ENCODE measurements at regions not wholly inside any gene's neighbourhood (a gene's known extent, or its start where the extent isn't known, plus 50 kb on each side); places are given as distances from the start of the nearest gene placed in this dataset.

GRCh38 chr3:177726807-177727206 lies 529.5 kb upstream of the TBL1XR1 start:
- no peak for DNase-seq

GRCh38 chr3:177729956-177730681 lies 532.8 kb upstream of the TBL1XR1 start:
- DNase-seq, result no peak

DNA sequence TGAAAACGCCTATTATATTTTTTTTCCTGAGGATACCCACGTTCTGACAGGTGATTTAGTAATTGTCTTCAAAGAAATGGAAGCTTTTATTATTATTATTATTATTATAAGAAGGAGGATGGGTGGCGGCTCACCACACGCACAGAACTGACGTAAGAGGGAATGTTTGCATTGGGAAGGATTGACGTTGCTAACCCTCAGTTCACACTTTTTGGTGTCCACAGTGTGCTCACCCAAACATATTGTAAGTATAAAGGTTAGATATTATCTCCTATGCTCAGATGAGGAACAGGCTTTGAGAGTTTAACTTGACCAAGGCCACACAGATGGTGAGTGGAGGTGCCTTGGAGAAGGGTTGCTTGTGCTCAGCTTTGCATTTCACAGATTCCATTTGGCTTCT lies 533.5 kb upstream of the TBL1XR1 start:
- DNase-seq, result no peak

GRCh38 chr3:177731644-177732268 lies 534.5 kb upstream of the TBL1XR1 start:
- no peak for DNase-seq

DNA sequence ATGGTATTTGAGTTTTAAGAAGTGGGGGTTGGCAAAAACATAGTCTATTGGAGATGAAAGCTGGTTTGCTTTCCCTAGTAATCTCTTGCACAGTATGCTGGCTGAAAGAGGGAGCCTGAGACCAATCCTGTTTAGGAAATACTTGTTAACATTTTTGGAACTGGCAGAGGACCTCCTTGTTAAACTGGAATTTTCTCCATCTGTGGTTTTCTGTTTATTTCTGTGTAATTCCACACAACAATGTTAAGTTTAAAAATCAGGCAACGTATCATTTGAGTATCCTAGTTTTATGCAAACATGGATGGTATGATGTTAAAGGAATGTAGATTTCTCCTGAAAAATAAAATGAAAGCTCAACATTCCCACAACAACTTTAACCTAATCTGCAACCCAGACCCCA lies 536.0 kb upstream of the TBL1XR1 start:
- no peak for DNase-seq

DNA sequence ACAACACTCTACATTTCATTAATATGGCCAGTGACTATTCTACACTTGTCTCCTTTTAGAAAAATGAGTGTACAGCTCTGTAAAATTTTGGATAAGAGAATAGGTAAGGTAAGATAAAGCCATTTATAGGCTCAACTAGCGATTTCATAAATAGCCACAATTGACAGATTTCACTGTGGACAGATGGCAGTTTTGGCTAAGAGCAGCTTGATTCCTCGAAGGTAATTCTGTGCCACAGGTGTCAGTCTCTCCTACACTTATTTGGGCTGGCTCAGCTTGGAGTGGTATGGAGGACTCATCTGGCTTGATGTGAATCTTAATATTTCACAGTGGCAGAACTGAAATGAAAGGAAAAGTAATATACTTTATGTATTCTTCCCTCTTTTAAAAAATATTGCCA lies 536.7 kb upstream of the TBL1XR1 start:
- DNase-seq, result no peak

- DNase-seq, result no peak
These were observed 538.1 kb upstream of the TBL1XR1 start for GRCh38 chr3:177735431-177735830.

DNA sequence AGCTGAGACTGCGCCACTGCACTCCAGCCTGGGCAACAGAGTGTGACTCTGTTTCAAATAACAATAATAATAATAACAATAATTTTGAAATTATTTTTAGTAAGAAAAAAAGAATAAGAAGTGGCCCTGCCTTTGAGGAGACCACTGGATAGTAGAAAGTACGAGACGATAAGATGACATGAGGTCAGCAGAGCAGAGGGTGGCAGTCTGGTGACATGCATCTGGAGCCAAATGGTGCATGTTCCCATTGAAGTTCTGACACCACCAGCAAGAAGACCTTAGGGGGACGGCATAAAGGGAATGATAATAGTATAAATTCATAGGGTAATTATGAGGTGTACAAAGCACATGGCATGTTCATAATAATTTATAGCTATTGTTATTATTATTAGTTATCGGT lies 542.2 kb upstream of the TBL1XR1 start:
- DNase-seq, result no peak

GRCh38 chr3:177740254-177740653 lies 543.0 kb upstream of the TBL1XR1 start:
- no peak for DNase-seq

DNA sequence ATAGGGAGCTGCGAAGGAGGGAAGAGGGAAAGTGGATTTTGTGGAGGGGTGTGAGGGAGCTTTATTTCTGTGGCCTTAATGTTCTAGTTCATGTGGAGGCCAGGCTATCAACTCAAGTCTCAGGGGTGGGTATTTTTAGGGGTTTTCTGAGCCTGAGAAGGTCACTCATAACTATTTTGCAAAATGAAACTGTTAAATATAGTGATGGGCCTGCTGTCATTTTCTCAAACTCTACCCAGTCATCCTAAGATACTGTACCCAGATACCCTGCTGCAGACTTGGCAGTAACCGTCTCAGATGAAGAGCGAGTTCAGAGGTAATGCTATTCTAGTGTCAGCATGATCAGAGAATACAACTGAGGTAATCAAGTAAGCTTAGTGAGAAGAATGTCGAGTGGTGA lies 545.0 kb upstream of the TBL1XR1 start:
- DNase-seq, result no peak

GRCh38 chr3:177743173-177743890 lies 546.0 kb upstream of the TBL1XR1 start:
- DNase-seq, result no peak

DNA sequence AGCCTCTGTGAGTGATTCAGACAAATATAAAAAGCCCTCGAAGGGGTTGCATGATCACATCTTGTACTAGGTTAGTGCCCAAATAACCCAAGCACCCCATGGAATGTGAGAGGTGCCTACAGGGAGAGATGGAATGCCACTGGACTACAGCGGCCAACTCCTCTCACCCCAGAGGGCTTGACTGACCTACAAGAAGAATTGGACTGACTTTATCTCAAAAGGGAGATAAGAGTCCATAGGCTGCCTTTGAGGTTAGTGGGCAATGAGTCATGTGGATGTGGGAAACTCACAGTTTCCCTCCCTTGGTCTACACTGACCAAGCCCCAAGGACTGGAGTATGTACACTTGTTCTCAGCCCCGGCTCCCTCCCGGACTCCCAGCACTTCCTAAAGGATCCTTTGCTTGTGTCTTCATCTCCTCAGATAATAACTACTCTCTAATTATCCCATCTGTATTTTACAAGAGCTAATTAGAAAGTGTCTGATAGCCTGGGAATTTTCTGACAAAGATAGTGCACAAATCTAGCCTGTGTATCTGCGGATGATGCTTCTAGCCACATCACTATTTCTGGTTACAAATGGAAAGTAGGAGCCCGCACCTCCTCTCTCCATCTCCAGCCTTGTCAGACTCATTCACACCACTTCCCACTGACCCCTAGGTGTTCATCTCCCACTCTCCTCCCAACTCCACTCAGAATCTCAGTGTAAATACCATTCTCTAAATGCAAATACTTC lies 547.8 kb upstream of the TBL1XR1 start:
- DNase-seq, result no peak

- no peak for DNase-seq
These were observed 548.3 kb upstream of the TBL1XR1 start for GRCh38 chr3:177745607-177746005.

GRCh38 chr3:177746337-177746933 lies 549.2 kb upstream of the TBL1XR1 start:
- no peak for DNase-seq

GRCh38 chr3:177749836-177750235 lies 552.6 kb upstream of the TBL1XR1 start:
- DNase-seq, result no peak

DNA sequence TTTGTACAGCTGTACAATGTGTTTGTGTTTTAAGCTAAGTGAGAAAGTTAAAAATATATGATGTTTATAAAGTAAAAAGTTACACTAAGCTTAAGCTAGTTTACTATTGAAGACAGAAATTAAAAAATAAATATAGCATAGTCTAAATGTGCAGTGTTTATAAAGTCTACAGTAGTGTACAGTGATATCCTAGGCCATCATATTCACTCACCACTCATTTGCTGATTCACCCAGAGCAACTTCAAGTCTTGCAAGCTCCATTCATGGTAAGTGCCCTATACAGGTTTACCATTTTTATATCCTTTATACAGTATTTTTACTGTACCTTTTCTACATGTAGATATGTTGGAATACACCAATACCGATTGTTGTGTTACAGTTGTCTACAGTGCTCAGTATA lies 553.2 kb upstream of the TBL1XR1 start:
- DNase-seq, result no peak

- DNase-seq, result no peak
These were observed 554.5 kb upstream of the TBL1XR1 start for GRCh38 chr3:177751770-177752169.

GRCh38 chr3:177752831-177753230 lies 555.5 kb upstream of the TBL1XR1 start:
- DNase-seq, result no peak

DNA sequence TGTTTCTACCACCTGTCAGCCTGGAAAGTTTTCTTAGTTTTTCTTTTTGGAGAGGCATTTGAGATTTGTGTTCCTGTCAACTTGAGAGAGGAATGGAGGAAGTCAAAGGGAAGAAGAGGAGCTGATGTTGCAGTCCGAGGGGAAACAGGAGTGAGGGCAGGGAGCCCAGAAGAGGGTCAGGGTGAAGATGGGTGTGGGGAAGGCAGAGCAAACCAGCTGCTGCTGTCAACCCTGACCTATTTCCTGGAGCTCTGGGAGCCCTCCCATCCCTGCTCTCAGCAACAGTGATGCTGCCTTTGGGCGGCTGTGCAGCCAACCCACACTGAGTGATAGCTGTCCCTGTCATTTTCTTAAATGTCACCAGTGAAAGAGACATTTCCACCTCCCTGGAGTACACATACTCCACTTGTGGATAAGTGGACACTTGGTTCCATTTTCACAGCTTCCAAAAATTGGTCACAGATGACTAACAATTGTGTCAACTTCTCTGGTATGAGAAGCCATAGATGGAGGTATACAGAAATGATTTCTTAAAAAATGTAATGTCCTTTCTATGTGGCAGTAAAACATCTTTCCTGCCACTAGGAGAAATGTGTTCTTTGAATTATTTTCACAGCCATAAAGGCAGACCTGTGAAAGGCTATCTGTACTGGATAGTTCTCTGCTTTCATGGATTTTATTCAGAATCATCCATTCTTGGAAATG lies 556.3 kb upstream of the TBL1XR1 start:
- DNase-seq, result no peak

DNA sequence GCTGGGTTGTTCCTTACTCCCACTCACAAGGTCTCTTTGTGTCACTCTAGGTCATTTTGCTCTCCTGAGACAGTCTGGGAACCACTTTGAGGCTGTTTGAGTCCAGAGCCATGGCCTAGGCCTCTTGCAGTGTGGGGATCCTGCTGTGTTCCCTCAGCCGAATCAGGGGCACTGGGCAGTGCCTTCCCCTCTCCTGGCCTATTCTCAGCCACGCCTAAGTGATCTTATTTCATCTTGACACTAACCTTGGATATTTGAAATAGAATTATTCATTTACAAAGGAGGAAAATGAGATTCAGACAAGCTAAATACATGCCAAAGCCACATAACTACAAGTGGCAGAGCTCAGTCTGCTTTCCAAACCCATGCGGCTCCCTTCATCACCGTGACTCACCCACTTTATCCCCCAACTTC lies 557.2 kb upstream of the TBL1XR1 start:
- DNase-seq, result no peak

GRCh38 chr3:177758126-177758525 lies 560.8 kb upstream of the TBL1XR1 start:
- no peak for DNase-seq

GRCh38 chr3:177760803-177761202 lies 563.5 kb upstream of the TBL1XR1 start:
- DNase-seq, result no peak
